Epithelial cell of proximal tubule (primary cell): ENCODE measurements at regions not wholly inside any gene's neighbourhood (a gene's known extent, or its start where the extent isn't known, plus 50 kb on each side); places are given as distances from the start of the nearest gene placed in this dataset.

Experiments used
- DNase-seq: peaks from one replicate; pipeline ENCODE4 v3.0.0-alpha.2; 2011; ENCODE audit warnings: low read depth
- H3K4me3 ChIP-seq: 2 replicates; pipeline ENCODE4 v1.5.1; 2011; ENCODE audit warnings: low read depth, mild to moderate bottlenecking, low read length
- CTCF ChIP-seq: conservative IDR thresholded peaks from 2 replicates; pipeline ENCODE4 v1.5.1; 2012; ENCODE audit warnings: low read depth, mild to moderate bottlenecking, low read length

GRCh38 chr7:10596827-10597226 lies 376.8 kb upstream of the PHF14 start:
- DNase-seq: no peak
- H3K4me3 ChIP-seq: no peak overlapping the region
- TF ChIP-seq CTCF: no peak

GRCh38 chr7:10604128-10604527 lies 369.5 kb upstream of the PHF14 start:
- H3K4me3 ChIP-seq: no peak overlapping the region
- DNase-seq: no peak
- TF ChIP-seq CTCF: no peak

GRCh38 chr7:10612950-10613349 lies 360.7 kb upstream of the PHF14 start:
- H3K4me3 ChIP-seq: no peak overlapping the region
- no peak for TF ChIP-seq CTCF
- no peak for DNase-seq

GRCh38 chr7:10618953-10619352 lies 354.7 kb upstream of the PHF14 start:
- TF ChIP-seq CTCF: no peak
- no peak for DNase-seq

GRCh38 chr7:10632712-10633111 lies 341.0 kb upstream of the PHF14 start:
- no peak for DNase-seq
- no peak overlapping the region for H3K4me3 ChIP-seq
- TF ChIP-seq CTCF: no peak

More at GRCh38 chr7:10618953-10619352, 354.7 kb upstream of the PHF14 start:
- no peak overlapping the region for H3K4me3 ChIP-seq

GRCh38 chr7:10634239-10634638 lies 339.4 kb upstream of the PHF14 start:
- no peak for DNase-seq
- no peak overlapping the region for H3K4me3 ChIP-seq
- TF ChIP-seq CTCF: no peak

- TF ChIP-seq CTCF: no peak
- H3K4me3 ChIP-seq: no peak overlapping the region
- DNase-seq: no peak
Observed at GRCh38 chr7:10637991-10638390, 335.7 kb upstream of the PHF14 start.
